ENCODE measurements at regions not wholly inside any gene's neighbourhood (a gene's known extent, or its start where the extent isn't known, plus 50 kb on each side); places are given as distances from the start of the nearest gene placed in this dataset.
"Not testable (repeated sequence)": the region's sequence is repeated elsewhere in the genome, so short reads cannot be mapped to it uniquely, and the experiment has no call there.

GRCh38 chr20:29320216-29320949, 1937.1 kb upstream of the DEFB115 start:
- not testable (repeated sequence) for DNase-seq

- DNase-seq: not testable (repeated sequence)
These were observed 1933.6 kb upstream of the DEFB115 start for GRCh38 chr20:29323631-29324515.

GRCh38 chr20:29324516-29325303, 1932.8 kb upstream of the DEFB115 start:
- not testable (repeated sequence) for DNase-seq

DNA sequence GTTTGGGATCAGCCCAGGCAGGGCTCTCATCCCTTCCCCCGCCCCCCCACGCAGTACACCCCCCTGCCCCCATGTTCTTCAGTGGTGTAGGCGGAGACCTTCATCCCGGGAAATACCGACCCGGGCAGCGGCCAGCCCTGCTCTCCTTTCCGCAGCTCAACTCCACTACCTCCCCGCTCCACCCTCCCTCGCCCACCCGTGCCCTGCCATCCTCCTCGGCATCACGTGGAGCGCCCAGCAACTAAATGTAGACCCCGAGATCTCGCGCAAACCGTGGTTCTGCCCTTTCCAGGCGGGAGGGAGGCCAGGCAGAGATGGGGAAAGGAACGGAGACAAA, 1932.2 kb upstream of the DEFB115 start:
- no peak for DNase-seq

DNA sequence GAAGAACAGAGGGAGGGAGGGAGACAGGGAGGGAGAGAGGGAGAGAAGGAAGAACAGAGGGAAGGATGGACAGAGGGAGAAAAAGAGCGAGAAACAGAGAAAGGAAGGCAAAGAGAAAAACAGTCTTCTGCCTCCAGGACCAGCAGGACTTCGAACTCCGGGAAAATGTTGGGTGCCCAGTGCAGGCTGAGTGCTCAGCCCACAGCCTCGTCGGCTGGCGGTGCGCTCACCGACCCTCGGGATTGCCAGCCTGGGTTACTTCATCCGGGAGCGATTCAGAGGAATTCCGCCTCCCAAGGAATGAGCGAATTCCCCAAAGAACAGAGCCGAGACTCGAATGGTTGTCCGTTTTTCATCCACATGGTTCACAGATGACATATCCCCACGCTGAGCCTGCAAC, 1931.7 kb upstream of the DEFB115 start:
- DNase-seq: not testable (repeated sequence)

- no peak for DNase-seq
These were observed 1930.9 kb upstream of the DEFB115 start for GRCh38 chr20:29326376-29327070.

DNA sequence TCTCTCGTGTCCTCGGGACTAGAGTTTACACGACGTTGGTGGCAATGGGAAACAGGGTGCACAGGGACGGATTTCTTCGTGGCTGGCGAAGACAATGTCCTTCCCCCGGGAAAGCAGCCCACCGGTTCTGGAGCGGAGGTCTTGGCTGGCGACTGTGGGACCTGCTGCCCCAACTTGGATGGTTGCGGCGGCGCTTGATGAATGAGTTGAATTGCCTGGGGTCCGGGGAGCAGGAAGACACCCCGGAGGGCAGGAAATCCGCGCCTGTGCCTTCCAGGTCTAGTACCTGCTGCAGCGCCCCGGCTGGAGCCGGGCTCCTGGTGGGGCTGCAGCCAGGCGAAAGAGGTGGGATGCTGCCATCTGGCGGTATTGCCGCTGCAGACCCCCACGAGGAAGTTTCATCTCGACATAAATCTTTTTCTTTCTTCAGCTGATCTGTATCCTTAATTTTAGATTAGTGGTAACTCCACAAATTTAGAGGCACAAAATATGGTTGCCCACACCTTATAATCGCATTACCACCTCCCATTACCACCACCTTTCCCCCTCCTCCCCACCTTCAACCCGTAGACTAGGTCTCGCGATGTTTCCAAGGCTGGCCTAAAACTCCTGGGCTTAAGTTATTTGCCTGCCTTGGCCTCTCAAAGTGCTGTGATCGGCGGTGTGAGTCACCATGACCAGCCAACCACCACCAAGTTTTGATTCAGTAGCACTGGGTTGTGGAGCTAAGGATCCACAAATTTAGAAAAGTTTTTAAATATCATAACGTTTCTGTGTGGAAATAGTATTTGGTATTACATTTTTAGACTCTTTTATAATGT, 1929.7 kb upstream of the DEFB115 start:
- DNase-seq: not testable (repeated sequence)

DNA sequence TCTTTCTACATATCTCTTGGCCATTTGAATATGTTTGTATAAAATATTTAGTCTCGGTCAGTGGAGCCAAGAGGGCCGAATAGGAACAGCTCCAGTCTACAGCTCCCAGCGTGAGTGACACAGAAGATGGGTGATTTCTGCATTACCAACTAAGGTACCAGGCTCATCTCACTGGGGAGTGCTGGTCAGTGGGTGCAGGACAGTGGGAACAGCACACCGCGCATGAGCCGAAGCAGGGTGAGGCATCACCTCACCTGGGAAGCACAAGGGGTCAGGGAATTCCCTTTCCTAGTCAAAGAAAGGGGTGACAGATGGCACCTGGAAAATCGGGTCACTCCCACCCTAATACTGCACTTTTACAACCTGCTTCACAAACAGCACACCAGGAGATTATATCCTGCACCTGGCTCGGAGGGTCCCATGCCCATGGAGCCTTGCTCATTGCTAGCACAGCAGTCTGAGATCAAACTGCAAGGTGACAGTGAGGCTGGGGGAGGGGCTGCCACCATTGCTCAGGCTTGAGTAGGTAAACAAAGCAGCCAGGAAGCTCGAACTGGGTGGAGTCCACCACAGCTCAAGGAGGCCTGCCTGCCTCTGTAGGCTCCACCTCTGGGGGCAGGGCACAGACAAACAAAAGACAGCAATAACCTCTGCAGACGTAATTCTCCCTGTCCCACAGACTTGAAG, 1926.9 kb upstream of the DEFB115 start:
- DNase-seq: not testable (repeated sequence)

DNA sequence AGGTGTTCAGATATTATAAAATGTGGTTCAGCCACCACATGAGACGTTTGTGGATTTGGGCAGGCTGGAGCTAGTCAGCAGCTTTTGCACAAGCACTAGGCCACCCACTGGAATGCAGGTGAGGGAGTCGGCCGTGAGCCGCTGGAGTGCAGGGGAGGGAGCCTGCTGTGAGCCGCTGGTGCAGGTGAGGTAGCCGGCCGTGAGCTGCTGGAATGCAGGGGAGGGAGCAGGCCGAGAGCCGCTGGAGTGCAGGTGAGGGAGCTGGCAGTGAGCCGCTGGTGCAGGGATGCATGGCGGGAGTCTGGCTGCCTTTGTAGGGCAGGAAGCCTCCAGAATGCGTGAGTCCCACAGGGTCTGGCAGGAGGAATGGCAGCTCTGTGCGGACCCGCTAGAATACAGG, 1907.6 kb upstream of the DEFB115 start:
- no peak for DNase-seq

DNA sequence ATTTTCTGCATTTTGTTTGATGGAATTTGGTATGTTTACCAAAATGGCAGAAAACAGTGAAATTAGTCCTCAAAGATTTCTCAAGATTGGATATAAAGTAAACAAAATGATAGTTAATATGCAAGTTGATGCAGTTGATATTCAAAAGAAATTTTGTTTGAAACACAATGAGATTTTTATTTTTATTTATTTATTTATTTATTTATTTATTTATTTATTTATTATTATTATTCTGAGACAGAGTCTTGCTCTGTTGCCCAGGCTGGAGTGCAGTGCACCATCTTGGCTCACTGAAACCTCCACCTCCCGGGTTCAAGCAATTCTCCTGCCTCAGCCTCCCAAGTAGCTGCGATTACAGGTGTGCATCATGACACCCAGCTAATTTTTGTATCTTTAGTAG, 1881.5 kb upstream of the DEFB115 start:
- not testable (repeated sequence) for DNase-seq

- not testable (repeated sequence) for DNase-seq
These were observed 1864.6 kb upstream of the DEFB115 start for GRCh38 chr20:29392853-29393252.

- DNase-seq: no peak
These were observed 1849.3 kb upstream of the DEFB115 start for GRCh38 chr20:29408034-29408695.

GRCh38 chr20:29408707-29409106, 1848.8 kb upstream of the DEFB115 start:
- DNase-seq: not testable (repeated sequence)

GRCh38 chr20:29409160-29409689, 1848.2 kb upstream of the DEFB115 start:
- not testable (repeated sequence) for DNase-seq

DNA sequence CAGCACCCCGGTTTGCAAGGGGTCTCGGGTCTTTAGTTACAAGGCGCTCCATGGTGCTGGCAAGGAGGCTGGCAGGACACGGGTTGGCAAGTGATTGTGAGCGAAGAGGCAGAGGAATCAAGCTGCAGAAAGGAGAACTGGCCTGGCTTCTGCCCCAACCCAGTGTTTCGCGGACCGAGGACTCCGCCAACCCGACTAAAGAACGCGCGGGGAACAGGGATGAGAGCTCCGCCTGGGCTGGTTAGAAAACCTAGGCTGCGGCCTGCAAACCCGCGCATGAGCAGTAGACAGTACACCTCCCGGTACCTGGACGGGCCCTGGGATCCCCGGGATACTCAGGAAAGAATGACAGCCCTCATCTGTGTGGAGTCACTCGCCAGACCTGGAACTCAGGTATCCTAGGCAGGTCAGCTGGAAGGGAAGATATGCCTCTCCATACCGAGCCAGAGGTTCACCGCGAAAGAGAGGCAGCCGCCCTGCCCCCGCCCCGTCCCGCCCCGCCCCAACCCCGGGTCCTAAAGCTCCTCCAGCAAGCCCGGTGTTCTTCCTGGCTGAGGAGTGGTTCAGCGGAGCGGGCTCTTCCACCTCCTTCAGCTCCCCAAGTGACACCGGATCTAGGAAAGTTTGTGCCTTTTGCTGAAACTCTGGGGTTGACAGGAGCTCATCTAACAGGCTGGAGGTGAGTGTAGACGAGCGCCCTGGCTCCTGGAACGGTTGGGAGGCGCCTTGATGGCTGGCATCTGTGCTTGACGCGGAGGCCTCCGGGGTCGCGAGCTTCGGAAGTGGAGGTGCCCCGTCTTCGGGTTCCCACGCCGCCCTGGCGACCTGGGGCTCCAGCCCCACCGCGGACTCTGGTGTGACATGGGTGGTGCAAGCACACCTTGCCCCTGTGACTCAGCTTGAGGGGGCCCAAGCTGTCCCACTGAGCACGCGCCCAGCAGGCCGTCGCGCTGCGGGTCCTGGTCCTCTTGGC, 1847.3 kb upstream of the DEFB115 start:
- no peak for DNase-seq

DNA sequence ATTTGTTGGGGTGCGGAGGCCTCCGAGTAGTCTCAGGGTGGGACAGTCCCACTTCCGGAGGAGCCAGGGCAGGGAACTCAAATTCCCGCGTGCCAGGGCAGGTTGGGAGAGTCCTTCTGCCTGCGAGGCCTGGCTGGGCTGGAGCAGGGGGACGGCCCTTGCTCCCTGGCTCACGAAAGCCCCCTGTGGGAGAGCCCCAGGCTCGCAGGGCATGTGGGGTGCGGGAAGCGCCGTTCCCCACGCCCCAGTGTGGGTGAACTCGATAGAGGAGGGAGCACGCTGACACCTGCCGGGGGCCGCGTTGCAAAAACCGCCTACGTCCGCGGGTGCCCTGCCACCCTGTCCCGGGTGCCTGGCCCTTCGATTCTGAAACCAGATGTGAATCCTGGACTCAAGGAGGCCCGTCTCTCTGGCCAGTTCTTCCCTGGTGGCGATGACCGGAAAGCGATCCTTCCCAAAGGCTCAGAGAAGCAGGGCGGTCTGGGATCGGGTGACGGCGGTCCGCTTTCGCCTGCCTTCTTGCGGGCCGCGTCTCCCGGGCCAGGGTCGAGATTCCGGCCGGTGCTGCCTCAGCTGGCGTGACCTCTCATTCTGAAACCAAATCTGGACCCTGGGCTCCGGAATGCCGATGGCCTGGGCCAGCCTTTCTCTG, 1846.5 kb upstream of the DEFB115 start:
- DNase-seq: no peak

- DNase-seq: not testable (repeated sequence)
These were observed 1846.0 kb upstream of the DEFB115 start for GRCh38 chr20:29411458-29411820.

DNA sequence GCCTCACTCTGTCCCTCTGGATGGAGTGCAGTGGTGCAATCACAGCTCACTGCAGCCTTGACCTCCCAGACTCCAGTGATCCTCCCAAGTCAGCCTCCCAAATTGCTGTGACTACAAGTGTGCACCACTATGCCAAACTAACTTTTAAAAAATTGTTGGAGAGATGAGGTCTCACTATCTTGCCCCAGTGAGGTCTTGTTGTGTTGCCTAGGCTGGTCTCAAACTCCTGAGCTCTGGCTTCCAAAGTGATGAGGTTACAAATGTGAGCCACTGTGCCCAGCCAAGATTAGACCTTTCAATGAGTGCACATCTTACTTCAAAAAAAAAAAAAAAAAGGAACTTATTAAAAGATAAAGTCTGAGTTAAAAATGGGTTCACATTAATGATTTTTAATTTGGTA, 1838.1 kb upstream of the DEFB115 start:
- DNase-seq: no peak
